CD14-positive monocyte (primary cell): ENCODE measurements at regions not wholly inside any gene's neighbourhood (a gene's known extent, or its start where the extent isn't known, plus 50 kb on each side); places are given as distances from the start of the nearest gene placed in this dataset.

Source experiments
- DNase-seq, 3 donors: peaks; one replicate each; pipeline ENCODE4 v3.0.0-alpha.2; 2011 to 2022
- H2AFZ ChIP-seq: 2 replicates; pipeline ENCODE4 v1.6.0; 2012; ENCODE audit warnings: mild to moderate bottlenecking, low read depth, low read length, inconsistent platforms; ENCODE audit not compliant: insufficient read depth, poor library complexity, severe bottlenecking
- H3K27ac ChIP-seq, 2 donors: 1 replicate in 1 of 2; 2 replicates in 1 of 2; pipeline ENCODE4 v1.5.1; 2012 to 2013; ENCODE audit warnings: low read length in 2 of 2, control low read depth in 1 of 2, inconsistent platforms in 1 of 2, low read depth in 1 of 2, mild to moderate bottlenecking in 1 of 2
- H3K27me3 ChIP-seq, 2 donors: one replicate each; pipeline versions ENCODE4 v1.6.0 to v1.6.1; 2011 to 2013; ENCODE audit warnings: low read length in 2 of 2; ENCODE audit not compliant: control insufficient read depth in 2 of 2, insufficient read depth in 2 of 2
- H3K36me3 ChIP-seq, 2 donors: replicated peaks in 1 of 2; 1 replicate in 1 of 2; 2 replicates in 1 of 2; pipeline versions ENCODE4 v1.5.1 to v1.6.1; 2012 to 2013; ENCODE audit warnings: low read length in 2 of 2, control low read depth in 1 of 2, inconsistent platforms in 1 of 2, mild to moderate bottlenecking in 1 of 2; ENCODE audit not compliant: insufficient read depth in 2 of 2, control insufficient read depth in 1 of 2
- H3K4me1 ChIP-seq, 2 donors: 1 replicate in 1 of 2; 2 replicates in 1 of 2; pipeline versions ENCODE4 v1.5.1 to v1.6.1; 2012 to 2013; ENCODE audit warnings: low read length in 2 of 2, control low read depth in 1 of 2, inconsistent platforms in 1 of 2, mild to moderate bottlenecking in 1 of 2, moderate library complexity in 1 of 2; ENCODE audit not compliant: insufficient read depth in 2 of 2, control insufficient read depth in 1 of 2
- H3K4me2 ChIP-seq: replicated peaks from 2 replicates; pipeline ENCODE3; 2012; ENCODE audit warnings: low read length, moderate library complexity, mild to moderate bottlenecking; ENCODE audit not compliant: poor library complexity, severe bottlenecking; ENCODE audit errors: extremely low read depth
- H3K4me3 ChIP-seq, 3 experiments: fragments of 200-600 bp in 1 of 3; sonication (generic) in 1 of 3; replicated peaks in 1 of 3; 1 replicate in 2 of 3; 2 replicates in 1 of 3; pipeline ENCODE4 v1.5.1; 2011 to 2013; ENCODE audit warnings: low read length in 3 of 3, mild to moderate bottlenecking in 3 of 3, control low read depth in 2 of 3, low read depth in 2 of 3, inconsistent platforms in 1 of 3, moderate library complexity in 1 of 3
- H3K79me2 ChIP-seq: 2 replicates; pipeline ENCODE4 v1.6.0; 2012; ENCODE audit warnings: mild to moderate bottlenecking, control low read depth, inconsistent platforms, low read length, moderate library complexity; ENCODE audit not compliant: insufficient read depth
- H3K9ac ChIP-seq: 2 replicates; pipeline ENCODE4 v1.6.0; 2017; ENCODE audit warnings: low read length, mild to moderate bottlenecking; ENCODE audit not compliant: insufficient read depth, poor library complexity, severe bottlenecking
- H3K9me3 ChIP-seq, 2 donors: replicated peaks in 1 of 2; 1 replicate in 1 of 2; 2 replicates in 1 of 2; pipeline versions ENCODE4 v1.5.1 to v1.6.1; 2012 to 2013; ENCODE audit warnings: low read length in 2 of 2, control low read depth in 1 of 2; ENCODE audit not compliant: control insufficient read depth in 1 of 2, insufficient read depth in 1 of 2
- H4K20me1 ChIP-seq: 2 replicates; pipeline ENCODE4 v1.6.0; 2012; ENCODE audit warnings: mild to moderate bottlenecking, low read length, control low read depth, moderate library complexity; ENCODE audit not compliant: insufficient read depth
- H3K27ac Mint-ChIP-seq, 7 donors: one replicate each; pipeline ENCODE4 v1.8.0; 2020; ENCODE audit warnings: mild to moderate bottlenecking in 7 of 7, mixed read lengths in 7 of 7, moderate library complexity in 6 of 7, inconsistent platforms in 2 of 7
- H3K27me3 Mint-ChIP-seq, 3 donors: one replicate each; pipeline ENCODE4 v1.8.0; 2021 to 2022; ENCODE audit warnings: low read depth in 3 of 3, mild to moderate bottlenecking in 3 of 3, mixed read lengths in 3 of 3, moderate library complexity in 3 of 3, inconsistent platforms in 1 of 3
- H3K36me3 Mint-ChIP-seq, 2 donors: one replicate each; pipeline ENCODE4 v1.8.0; 2020; ENCODE audit warnings: mixed read lengths in 2 of 2, inconsistent platforms in 1 of 2, mild to moderate bottlenecking in 1 of 2
- H3K4me1 Mint-ChIP-seq: one replicate; pipeline ENCODE4 v1.8.0; 2020; ENCODE audit warnings: mild to moderate bottlenecking, mixed read lengths
- H3K4me3 Mint-ChIP-seq, 2 donors: one replicate each; pipeline ENCODE4 v1.8.0; 2020; ENCODE audit warnings: mild to moderate bottlenecking in 2 of 2, mixed read lengths in 2 of 2, moderate library complexity in 1 of 2
- H3K9me3 Mint-ChIP-seq, 7 donors: one replicate each; pipeline ENCODE4 v1.8.0; 2020 to 2022; ENCODE audit warnings: mixed read lengths in 7 of 7, mild to moderate bottlenecking in 6 of 7, moderate library complexity in 6 of 7, inconsistent platforms in 2 of 7
- WGBS: methylation state at CpG from one replicate; pipeline ENCODE4 v1.1.5; 2013; ENCODE audit warnings: missing lambda C conversion rate; ENCODE audit not compliant: insufficient coverage; 5-methylcytosine and 5-hydroxymethylcytosine counted together
- intact Hi-C, 2 donors: fragments of 100-400 bp; cut with micrococcal nuclease; formaldehyde crosslinking; loops; one replicate each; pipeline versions ENCODE4 v1.15.0 to v1.15.1; 2023
- TF ChIP-seq, protein P1 (sequence below): fragments of 200-600 bp; IDR thresholded peaks from one replicate; pipeline ENCODE4 v1.8.0; 2022; ENCODE audit warnings: antibody characterized with exemption, mild to moderate bottlenecking

DNA sequence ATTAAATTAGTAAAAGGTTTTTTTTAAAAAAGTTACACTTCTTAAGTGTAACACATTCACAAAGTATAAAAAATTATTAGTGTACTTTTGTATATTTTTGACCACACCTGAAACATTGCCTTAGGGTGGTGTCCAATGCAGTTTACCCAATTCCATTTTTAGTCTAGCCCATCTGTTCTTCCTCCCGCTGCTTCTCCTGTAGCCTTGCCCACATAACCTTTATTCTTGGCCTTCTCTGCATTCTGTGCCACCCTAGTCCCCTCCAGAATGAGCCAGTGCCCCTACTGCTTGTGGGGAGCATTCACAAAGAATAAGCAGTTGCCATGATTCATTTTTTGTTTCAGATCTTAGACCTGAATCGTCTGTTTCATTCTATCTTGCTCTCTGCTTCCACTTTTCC is 78.4 kb upstream of the MYT1L start:
- peaks cover 0 to 2% (median 1%) of the 10 kb centered on the region in 3 donors for H3K27me3 Mint-ChIP-seq
- Histone ChIP-seq H3K9me3 (peaks cover 0 to 3% of the 10 kb centered on the region in 2 donors), H3K79me2 (no peaks in the 10 kb centered on the region), H4K20me1 (no peaks in the 10 kb centered on the region), H3K4me2 (no peak overlapping the region), H3K4me3 (no peak overlapping the region), H2AFZ (no peak overlapping the region), H3K9ac (no peak overlapping the region), H3K36me3 (no peaks in the 10 kb centered on the region), H3K27me3 (no peaks in the 10 kb centered on the region), H3K4me1 (no peaks in the 10 kb centered on the region), H3K27ac (no peak overlapping the region)
- TF ChIP-seq, protein P1, sequence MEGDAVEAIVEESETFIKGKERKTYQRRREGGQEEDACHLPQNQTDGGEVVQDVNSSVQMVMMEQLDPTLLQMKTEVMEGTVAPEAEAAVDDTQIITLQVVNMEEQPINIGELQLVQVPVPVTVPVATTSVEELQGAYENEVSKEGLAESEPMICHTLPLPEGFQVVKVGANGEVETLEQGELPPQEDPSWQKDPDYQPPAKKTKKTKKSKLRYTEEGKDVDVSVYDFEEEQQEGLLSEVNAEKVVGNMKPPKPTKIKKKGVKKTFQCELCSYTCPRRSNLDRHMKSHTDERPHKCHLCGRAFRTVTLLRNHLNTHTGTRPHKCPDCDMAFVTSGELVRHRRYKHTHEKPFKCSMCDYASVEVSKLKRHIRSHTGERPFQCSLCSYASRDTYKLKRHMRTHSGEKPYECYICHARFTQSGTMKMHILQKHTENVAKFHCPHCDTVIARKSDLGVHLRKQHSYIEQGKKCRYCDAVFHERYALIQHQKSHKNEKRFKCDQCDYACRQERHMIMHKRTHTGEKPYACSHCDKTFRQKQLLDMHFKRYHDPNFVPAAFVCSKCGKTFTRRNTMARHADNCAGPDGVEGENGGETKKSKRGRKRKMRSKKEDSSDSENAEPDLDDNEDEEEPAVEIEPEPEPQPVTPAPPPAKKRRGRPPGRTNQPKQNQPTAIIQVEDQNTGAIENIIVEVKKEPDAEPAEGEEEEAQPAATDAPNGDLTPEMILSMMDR = no peak
- no peak for DNase-seq
- no peaks in the 10 kb centered on the region for H3K4me1 Mint-ChIP-seq
- intact Hi-C loops = no loop called here
- 94% methylated on average over 2 of the region's 2 CpGs for WGBS
- H3K4me3 Mint-ChIP-seq = no peak overlapping the region
- H3K27ac Mint-ChIP-seq = no peak overlapping the region
- H3K36me3 Mint-ChIP-seq = no peaks in the 10 kb centered on the region
- peaks cover 0 to 3% (median 0%) of the 10 kb centered on the region in 7 donors for H3K9me3 Mint-ChIP-seq

DNA sequence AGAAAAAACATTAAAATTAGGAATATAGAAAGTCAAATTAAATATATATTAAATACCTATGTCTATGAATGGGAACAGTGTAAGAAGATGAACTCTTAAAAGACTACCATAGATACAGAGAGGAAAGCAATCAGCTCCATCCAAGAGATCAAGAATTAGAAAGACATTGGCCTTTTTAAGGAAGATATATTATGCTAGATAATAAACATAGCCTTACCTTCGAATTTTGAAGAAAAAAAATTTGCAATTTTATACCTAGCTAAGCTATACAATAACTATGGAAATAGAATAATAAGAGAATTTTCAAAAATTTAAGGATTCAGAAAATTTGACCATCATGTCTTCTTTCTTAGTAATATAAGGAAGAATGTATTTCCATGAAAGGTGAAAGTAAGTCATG is 74.7 kb upstream of the MYT1L start:
- no CpG with 5 or more reads among the region's 1 CpG for WGBS
- Histone ChIP-seq H3K79me2 (no peaks in the 10 kb centered on the region), H3K27me3 (no peaks in the 10 kb centered on the region), H3K36me3 (no peaks in the 10 kb centered on the region), H3K27ac (no peak overlapping the region), H3K9me3 (peaks cover 0 to 3% of the 10 kb centered on the region in 2 donors), H4K20me1 (no peaks in the 10 kb centered on the region), H3K9ac (no peak overlapping the region), H3K4me1 (no peaks in the 10 kb centered on the region), H3K4me3 (no peak overlapping the region), H2AFZ (no peak overlapping the region), H3K4me2 (no peak overlapping the region)
- H3K27ac Mint-ChIP-seq = no peak overlapping the region
- TF ChIP-seq, protein P1 = no peak
- H3K4me3 Mint-ChIP-seq = no peak overlapping the region
- H3K9me3 Mint-ChIP-seq = peaks cover 0 to 9% (median 4%) of the 10 kb centered on the region in 7 donors
- H3K27me3 Mint-ChIP-seq = peaks cover 0 to 2% (median under 1%) of the 10 kb centered on the region in 3 donors
- H3K4me1 Mint-ChIP-seq = no peaks in the 10 kb centered on the region
- no peak for DNase-seq
- H3K36me3 Mint-ChIP-seq = no peaks in the 10 kb centered on the region
- intact Hi-C loops = no loop called here
